GM18873 (cell line): ENCODE measurements at regions not wholly inside any gene's neighbourhood (a gene's known extent, or its start where the extent isn't known, plus 50 kb on each side); places are given as distances from the start of the nearest gene placed in this dataset.
"Not testable (repeated sequence)": the region's sequence is repeated elsewhere in the genome, so short reads cannot be mapped to it uniquely, and the experiment has no call there.

Experiments used
- ATAC-seq: cut with Tn5 transposase; IDR thresholded peaks from one replicate; pipeline ENCODE4 v1.9.1; 2021; ENCODE audit warnings: mild to moderate bottlenecking, moderate library complexity, moderate number of reproducible peaks; ENCODE audit not compliant: unreplicated experiment, low FRiP score

- no peak for ATAC-seq
Measured at GRCh38 chr4:18666322-18666721, 644.8 kb upstream of the LCORL start.

- no peak for ATAC-seq
Measured at GRCh38 chr4:18664171-18664570, 642.6 kb upstream of the LCORL start.

- no peak for ATAC-seq
Measured at GRCh38 chr4:18645351-18645750, 623.8 kb upstream of the LCORL start.

GRCh38 chr4:18641334-18641733 lies 619.8 kb upstream of the LCORL start:
- ATAC-seq: no peak

- no peak for ATAC-seq
Measured at GRCh38 chr4:18638031-18638430, 616.5 kb upstream of the LCORL start.

- no peak for ATAC-seq
Measured at GRCh38 chr4:18636001-18636585, 614.5 kb upstream of the LCORL start.

- no peak for ATAC-seq
Measured at GRCh38 chr4:18635531-18635930, 614.0 kb upstream of the LCORL start.

GRCh38 chr4:18631586-18631985 lies 610.0 kb upstream of the LCORL start:
- no peak for ATAC-seq

- ATAC-seq: no peak
Measured at GRCh38 chr4:18630218-18631110, 608.9 kb upstream of the LCORL start.

GRCh38 chr4:18627447-18628005 lies 606.0 kb upstream of the LCORL start:
- ATAC-seq: no peak

- ATAC-seq: no peak
Measured at GRCh38 chr4:18626996-18627395, 605.4 kb upstream of the LCORL start.

GRCh38 chr4:18626366-18626765 lies 604.8 kb upstream of the LCORL start:
- ATAC-seq: no peak

- no peak for ATAC-seq
Measured at GRCh38 chr4:18621186-18621585, 599.6 kb upstream of the LCORL start.

GRCh38 chr4:18616720-18617119 lies 595.2 kb upstream of the LCORL start:
- no peak for ATAC-seq

- ATAC-seq: no peak
Measured at GRCh38 chr4:18611026-18611425, 589.5 kb upstream of the LCORL start.

- no peak for ATAC-seq
Measured at GRCh38 chr4:18608908-18609533, 587.5 kb upstream of the LCORL start.

- not testable (repeated sequence) for ATAC-seq
Measured at GRCh38 chr4:18602610-18603009, 581.1 kb upstream of the LCORL start.

GRCh38 chr4:18593297-18594002 lies 571.9 kb upstream of the LCORL start:
- ATAC-seq: peak; percentile 80

- no peak for ATAC-seq
Measured at GRCh38 chr4:18582841-18583240, 561.3 kb upstream of the LCORL start.

GRCh38 chr4:18578307-18578706 lies 556.8 kb upstream of the LCORL start:
- no peak for ATAC-seq

- no peak for ATAC-seq
Measured at GRCh38 chr4:18572481-18572880, 550.9 kb upstream of the LCORL start.
